Osteocyte (in vitro differentiated cells): ENCODE measurements at regions not wholly inside any gene's neighbourhood (a gene's known extent, or its start where the extent isn't known, plus 50 kb on each side); places are given as distances from the start of the nearest gene placed in this dataset.

Experiments used
- DNase-seq: peaks from one replicate; pipeline ENCODE4 v3.0.0; 2021; ENCODE audit warnings: mixed read lengths; ENCODE audit not compliant: unreplicated experiment; ENCODE audit errors: extremely low spot score
- H3K27ac Mint-ChIP-seq: one replicate; pipeline ENCODE4 v1.8.0; 2021; ENCODE audit warnings: mild to moderate bottlenecking, mixed read lengths; ENCODE audit not compliant: unreplicated experiment
- H3K27me3 Mint-ChIP-seq: one replicate; pipeline ENCODE4 v1.8.0; 2021; ENCODE audit warnings: mixed read lengths; ENCODE audit not compliant: unreplicated experiment
- H3K36me3 Mint-ChIP-seq: one replicate; pipeline ENCODE4 v1.8.0; 2021; ENCODE audit warnings: mixed read lengths; ENCODE audit not compliant: unreplicated experiment
- H3K4me1 Mint-ChIP-seq: one replicate; pipeline ENCODE4 v1.8.0; 2021; ENCODE audit warnings: mixed read lengths; ENCODE audit not compliant: unreplicated experiment
- H3K4me3 Mint-ChIP-seq: one replicate; pipeline ENCODE4 v1.8.0; 2021; ENCODE audit warnings: mild to moderate bottlenecking, moderate library complexity, mixed read lengths; ENCODE audit not compliant: unreplicated experiment
- H3K9me3 Mint-ChIP-seq: one replicate; pipeline ENCODE4 v1.8.0; 2021; ENCODE audit warnings: mixed read lengths; ENCODE audit not compliant: unreplicated experiment
- TF ChIP-seq, protein P1 (sequence below): fragments of 200-600 bp; sonication (generic); IDR thresholded peaks from 2 replicates; pipeline ENCODE4 v1.5.0; 2021; ENCODE audit warnings: antibody characterized with exemption, mild to moderate bottlenecking, moderate library complexity

DNA sequence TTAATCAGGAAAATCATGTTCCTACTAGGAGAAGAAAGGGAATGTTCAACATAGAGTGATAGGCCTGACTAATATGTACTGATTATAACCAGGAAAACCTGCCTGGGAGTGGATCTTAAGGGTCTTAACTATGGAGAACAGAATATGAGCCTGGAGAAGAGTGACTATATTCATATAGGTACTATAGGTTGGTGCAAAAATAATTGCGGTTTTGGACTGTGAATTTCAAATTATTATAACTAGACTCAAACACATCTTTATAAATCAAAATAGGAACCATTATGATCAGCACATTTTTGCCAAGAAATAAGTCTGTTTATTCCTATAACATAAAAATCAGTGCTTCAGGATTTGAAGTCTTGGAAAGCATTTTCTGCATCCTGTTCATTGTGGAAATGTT, 189.8 kb upstream of the ADAMTS5 start:
- Mint-ChIP-seq H3K27ac (no peak overlapping the region), H3K4me1 (peaks cover 17% of the 10 kb centered on the region), H3K9me3 (no peaks in the 10 kb centered on the region), H3K36me3 (no peaks in the 10 kb centered on the region), H3K27me3 (no peaks in the 10 kb centered on the region), H3K4me3 (no peak overlapping the region)
- TF ChIP-seq, protein P1, sequence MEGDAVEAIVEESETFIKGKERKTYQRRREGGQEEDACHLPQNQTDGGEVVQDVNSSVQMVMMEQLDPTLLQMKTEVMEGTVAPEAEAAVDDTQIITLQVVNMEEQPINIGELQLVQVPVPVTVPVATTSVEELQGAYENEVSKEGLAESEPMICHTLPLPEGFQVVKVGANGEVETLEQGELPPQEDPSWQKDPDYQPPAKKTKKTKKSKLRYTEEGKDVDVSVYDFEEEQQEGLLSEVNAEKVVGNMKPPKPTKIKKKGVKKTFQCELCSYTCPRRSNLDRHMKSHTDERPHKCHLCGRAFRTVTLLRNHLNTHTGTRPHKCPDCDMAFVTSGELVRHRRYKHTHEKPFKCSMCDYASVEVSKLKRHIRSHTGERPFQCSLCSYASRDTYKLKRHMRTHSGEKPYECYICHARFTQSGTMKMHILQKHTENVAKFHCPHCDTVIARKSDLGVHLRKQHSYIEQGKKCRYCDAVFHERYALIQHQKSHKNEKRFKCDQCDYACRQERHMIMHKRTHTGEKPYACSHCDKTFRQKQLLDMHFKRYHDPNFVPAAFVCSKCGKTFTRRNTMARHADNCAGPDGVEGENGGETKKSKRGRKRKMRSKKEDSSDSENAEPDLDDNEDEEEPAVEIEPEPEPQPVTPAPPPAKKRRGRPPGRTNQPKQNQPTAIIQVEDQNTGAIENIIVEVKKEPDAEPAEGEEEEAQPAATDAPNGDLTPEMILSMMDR: no peak
- no peak for DNase-seq

DNA sequence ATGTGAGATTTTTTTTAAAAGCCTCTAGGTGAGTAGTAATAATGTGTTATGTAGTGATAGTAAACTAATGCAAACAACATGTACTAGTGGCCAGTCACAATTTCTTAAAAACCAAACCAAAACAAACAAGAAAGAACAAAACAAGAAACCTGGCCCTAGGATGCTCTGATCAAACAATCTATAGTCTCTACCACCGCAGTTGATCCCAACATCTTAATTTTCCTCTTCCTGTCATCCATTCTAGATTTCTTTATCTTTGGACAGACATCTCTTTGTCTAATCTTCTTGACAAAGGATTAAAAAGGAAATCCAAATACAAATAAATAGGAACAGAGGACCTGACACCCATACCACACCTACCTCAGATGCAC, 188.2 kb upstream of the ADAMTS5 start:
- Mint-ChIP-seq H3K27ac (no peak overlapping the region), H3K36me3 (no peaks in the 10 kb centered on the region), H3K27me3 (no peaks in the 10 kb centered on the region), H3K9me3 (no peaks in the 10 kb centered on the region), H3K4me1 (peaks cover 30% of the 10 kb centered on the region), H3K4me3 (no peak overlapping the region)
- DNase-seq: no peak
- TF ChIP-seq, protein P1: no peak

GRCh38 chr21:27154451-27155129, 187.7 kb upstream of the ADAMTS5 start:
- no peak for DNase-seq
- H3K27ac Mint-ChIP-seq: no peak overlapping the region
- TF ChIP-seq, protein P1: no peak

GRCh38 chr21:27152996-27153395, 186.1 kb upstream of the ADAMTS5 start:
- no peak for DNase-seq
- TF ChIP-seq, protein P1: no peak
- Mint-ChIP-seq H3K4me1 (peaks cover 35% of the 10 kb centered on the region), H3K36me3 (peaks cover 6% of the 10 kb centered on the region), H3K4me3 (no peak overlapping the region), H3K27me3 (no peaks in the 10 kb centered on the region), H3K9me3 (peaks cover 10% of the 10 kb centered on the region), H3K27ac (no peak overlapping the region)

More at GRCh38 chr21:27154451-27155129, 187.7 kb upstream of the ADAMTS5 start:
- no peaks in the 10 kb centered on the region for H3K9me3 Mint-ChIP-seq
- H3K4me3 Mint-ChIP-seq: no peak overlapping the region
- no peaks in the 10 kb centered on the region for H3K27me3 Mint-ChIP-seq
- no peaks in the 10 kb centered on the region for H3K36me3 Mint-ChIP-seq
- peaks cover 31% of the 10 kb centered on the region for H3K4me1 Mint-ChIP-seq

GRCh38 chr21:27149034-27149433, 182.1 kb upstream of the ADAMTS5 start:
- Mint-ChIP-seq H3K4me3 (no peak overlapping the region), H3K27ac (peak overlapping the region; percentile 95), H3K27me3 (no peaks in the 10 kb centered on the region), H3K9me3 (peaks cover 12% of the 10 kb centered on the region), H3K36me3 (peaks cover 8% of the 10 kb centered on the region), H3K4me1 (peaks cover 36% of the 10 kb centered on the region)
- TF ChIP-seq, protein P1: no peak
- DNase-seq: no peak
